AG09309 (cell line): ENCODE measurements at regions not wholly inside any gene's neighbourhood (a gene's known extent, or its start where the extent isn't known, plus 50 kb on each side); places are given as distances from the start of the nearest gene placed in this dataset.

Experiments used
- DNase-seq: peaks from one replicate; pipeline ENCODE4 v3.0.0-alpha.2; 2010; ENCODE audit warnings: low read depth
- H3K4me3 ChIP-seq: 2 replicates; pipeline ENCODE4 v1.5.1; 2011; ENCODE audit warnings: mild to moderate bottlenecking, low read depth, low read length, moderate library complexity; ENCODE audit not compliant: control insufficient read depth
- TF ChIP-seq, protein P1 (sequence below): IDR thresholded peaks from 2 replicates; pipeline ENCODE4 v1.5.1; 2011; ENCODE audit warnings: mild to moderate bottlenecking, low read depth, low read length, inconsistent platforms; ENCODE audit not compliant: insufficient read depth, control insufficient read depth; ENCODE audit errors: missing control alignments

DNA sequence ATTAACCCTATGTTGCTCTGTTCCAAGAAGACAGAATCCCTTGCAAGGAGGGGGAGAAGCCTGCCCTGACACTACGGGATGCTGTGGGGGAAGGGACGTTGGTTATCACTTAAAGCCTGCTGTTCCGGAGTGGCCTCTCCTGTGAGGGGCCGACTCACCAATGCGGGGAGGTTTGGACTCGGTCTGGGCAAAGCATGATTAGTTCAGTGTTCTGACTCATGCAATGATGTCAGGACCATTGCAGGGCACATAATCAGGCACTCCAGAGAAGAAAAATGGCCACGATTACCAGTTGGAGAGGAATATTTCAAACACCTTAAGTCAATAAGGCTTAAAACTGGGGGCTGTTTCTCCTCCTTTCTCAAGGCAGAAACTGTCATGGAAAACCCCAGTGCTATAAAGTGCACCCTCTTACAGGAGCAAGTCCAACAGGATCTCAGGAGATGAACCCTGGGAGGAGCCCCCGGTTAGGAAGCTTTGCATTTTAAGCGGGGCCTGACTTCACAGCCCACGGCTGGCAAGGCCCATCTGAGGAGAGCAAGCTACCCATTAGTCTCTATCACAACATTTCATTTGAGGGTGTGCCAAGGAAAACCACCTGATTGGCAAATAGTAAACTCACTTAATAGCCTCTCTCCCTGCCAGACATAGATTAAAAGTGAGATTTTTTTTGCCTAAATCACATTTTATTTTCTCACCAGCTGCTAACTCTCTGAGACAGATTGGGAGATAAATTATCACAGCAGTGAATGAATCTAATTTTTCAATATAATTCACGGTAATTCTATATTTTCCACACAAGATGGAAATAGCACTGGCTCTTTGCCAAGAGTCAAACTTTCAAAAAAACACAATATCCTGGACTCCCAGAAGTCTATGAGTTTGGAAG, 202.5 kb downstream of the C1orf94 start:
- TF ChIP-seq, protein P1, sequence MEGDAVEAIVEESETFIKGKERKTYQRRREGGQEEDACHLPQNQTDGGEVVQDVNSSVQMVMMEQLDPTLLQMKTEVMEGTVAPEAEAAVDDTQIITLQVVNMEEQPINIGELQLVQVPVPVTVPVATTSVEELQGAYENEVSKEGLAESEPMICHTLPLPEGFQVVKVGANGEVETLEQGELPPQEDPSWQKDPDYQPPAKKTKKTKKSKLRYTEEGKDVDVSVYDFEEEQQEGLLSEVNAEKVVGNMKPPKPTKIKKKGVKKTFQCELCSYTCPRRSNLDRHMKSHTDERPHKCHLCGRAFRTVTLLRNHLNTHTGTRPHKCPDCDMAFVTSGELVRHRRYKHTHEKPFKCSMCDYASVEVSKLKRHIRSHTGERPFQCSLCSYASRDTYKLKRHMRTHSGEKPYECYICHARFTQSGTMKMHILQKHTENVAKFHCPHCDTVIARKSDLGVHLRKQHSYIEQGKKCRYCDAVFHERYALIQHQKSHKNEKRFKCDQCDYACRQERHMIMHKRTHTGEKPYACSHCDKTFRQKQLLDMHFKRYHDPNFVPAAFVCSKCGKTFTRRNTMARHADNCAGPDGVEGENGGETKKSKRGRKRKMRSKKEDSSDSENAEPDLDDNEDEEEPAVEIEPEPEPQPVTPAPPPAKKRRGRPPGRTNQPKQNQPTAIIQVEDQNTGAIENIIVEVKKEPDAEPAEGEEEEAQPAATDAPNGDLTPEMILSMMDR = no peak
- no peak for DNase-seq
- H3K4me3 ChIP-seq = no peak overlapping the region

DNA sequence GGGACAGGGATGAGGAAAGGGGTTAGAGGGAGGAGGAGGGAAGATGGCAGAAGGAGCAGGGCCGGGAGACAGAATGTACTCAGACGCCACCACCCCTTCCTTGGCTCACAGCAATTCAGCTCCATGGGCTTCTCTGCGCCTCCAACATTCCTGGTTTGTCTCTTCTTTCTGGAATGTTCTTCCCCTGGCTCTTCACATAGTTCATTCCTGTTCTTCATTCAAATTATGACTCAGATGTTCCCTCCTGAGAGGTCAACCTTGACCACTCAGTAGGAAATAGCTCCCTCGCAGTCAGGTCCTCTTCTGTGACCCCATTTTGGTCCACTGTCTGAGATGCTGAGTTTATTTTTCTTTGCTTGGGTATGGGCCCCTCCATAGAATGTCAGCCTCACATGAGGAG, 203.2 kb downstream of the C1orf94 start:
- TF ChIP-seq, protein P1 = no peak
- H3K4me3 ChIP-seq = no peak overlapping the region
- no peak for DNase-seq

DNA sequence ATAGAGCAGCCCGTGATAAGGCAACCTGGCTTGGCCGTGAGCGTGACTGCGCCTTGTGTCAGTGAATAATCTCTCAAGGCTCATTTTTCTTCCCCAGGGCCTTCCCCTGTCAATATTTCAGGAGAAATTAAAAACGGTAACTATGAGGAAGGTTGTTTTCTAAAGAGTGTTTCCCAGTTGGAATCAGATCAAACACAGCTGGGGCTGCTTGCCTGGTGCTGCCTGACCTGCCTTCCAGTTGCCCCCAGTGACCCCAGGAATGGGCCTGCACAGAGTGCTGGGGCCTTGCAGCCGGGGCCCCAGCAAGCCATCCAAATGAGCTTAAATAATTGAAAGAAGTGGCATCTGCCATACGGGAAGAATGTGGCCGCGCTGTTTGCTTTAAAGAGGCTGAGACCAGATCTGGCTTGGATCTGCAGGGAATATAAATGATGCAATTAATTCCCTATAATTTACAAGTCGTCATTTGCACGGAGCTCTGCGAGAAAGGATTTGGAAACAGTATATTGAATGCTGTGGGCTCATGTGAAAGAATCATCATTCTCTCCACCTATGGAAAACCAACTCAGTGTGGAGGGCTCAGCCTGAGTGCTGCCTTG, 203.9 kb downstream of the C1orf94 start:
- no peak overlapping the region for H3K4me3 ChIP-seq
- DNase-seq = no peak
- TF ChIP-seq, protein P1 = no peak

DNA sequence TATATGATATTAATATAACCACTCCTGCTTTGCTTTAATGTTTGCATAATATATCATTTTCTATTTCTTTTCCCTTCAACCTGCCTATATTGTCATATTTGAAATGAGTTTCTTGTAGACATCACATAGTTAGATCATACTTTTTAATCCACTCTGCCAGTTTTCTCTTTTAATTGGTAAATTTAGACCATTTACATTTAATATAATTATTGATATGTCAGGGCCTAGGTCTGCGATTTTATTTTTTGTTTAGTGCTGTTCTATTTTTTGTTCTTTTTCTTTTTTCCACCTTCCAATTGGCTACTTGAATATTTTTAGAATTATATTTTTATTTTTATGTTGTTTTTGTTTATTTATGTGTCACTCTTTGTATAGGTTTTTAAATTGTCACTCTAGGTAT, 213.3 kb downstream of the C1orf94 start:
- no peak overlapping the region for H3K4me3 ChIP-seq
- no peak for DNase-seq
- TF ChIP-seq, protein P1 = no peak

DNA sequence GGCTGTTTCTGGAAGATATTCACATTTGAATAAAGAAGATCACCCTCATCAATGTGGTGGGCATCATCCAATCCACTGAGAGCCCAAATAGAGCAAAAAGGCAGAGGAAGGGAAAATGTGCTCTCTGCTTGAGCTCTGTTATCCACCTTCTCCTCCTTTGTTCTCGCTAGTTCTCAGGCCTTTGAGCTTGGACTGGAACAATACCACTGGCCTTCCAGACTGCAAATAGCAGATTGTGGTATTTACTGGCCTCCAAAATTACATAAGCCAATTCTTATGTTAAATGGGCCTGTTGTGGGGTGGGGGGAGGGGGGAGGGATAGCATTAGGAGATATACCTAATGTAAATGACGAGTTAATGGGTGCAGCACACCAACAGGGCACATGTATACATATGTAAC, 219.3 kb downstream of the C1orf94 start:
- TF ChIP-seq, protein P1 = no peak
- no peak for DNase-seq
- H3K4me3 ChIP-seq = no peak overlapping the region

DNA sequence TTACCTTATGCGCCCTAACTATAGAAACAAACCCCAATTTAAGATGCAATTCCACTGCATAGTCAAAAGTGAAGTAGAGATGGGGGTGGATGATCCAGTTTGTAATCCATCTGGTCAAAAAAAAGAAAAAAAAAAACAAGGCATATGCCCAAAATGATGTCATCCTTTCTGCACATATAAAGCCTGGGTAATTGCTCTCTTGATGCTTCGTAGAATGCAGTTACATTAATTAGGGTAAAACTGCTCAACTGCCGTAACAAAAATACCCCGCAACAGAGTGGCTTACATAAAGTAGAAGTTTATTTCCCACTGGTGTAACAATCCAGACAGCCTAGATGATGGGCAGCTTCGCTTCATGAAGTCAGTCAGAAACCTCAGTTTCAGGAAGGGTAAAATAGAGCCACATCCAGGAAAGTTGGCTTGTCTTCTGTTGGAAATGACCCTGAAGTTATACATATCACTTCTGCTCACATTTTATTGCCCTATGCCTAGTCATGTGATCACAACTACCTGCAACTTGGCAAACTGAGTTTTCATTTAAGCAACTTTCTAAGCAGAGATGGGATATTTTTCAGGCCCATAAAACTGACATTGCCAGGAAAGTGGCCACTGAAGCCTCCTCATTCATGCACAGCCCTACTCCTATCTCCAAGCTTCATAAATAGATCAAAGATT, 221.7 kb downstream of the C1orf94 start:
- DNase-seq = no peak
- H3K4me3 ChIP-seq = no peak overlapping the region
- TF ChIP-seq, protein P1 = no peak
